Sciatic nerve (tissue), 2 donors: ENCODE measurements at regions not wholly inside any gene's neighbourhood (a gene's known extent, or its start where the extent isn't known, plus 50 kb on each side); places are given as distances from the start of the nearest gene placed in this dataset.
"Not testable (repeated sequence)": the region's sequence is repeated elsewhere in the genome, so short reads cannot be mapped to it uniquely, and the experiment has no call there.

Experiments used
- ATAC-seq: fragments of 200-7000 bp; cut with Tn5 transposase; one replicate; pipeline ENCODE4 v1.9.1; 2020; ENCODE audit warnings: mild to moderate bottlenecking, moderate library complexity
- DNase-seq: peaks from one replicate; pipeline ENCODE4 v3.0.0-alpha.2; 2020; ENCODE audit warnings: low spot score
- intact Hi-C: fragments of 100-400 bp; cut with DNase I; formaldehyde crosslinking; loops from one replicate; pipeline ENCODE4 v1.14.2; 2022
- donor health status: DM: no; HTN: no; CAD: no.
- donor health status: DM: no; HTN: no; CAD: no.

DNA sequence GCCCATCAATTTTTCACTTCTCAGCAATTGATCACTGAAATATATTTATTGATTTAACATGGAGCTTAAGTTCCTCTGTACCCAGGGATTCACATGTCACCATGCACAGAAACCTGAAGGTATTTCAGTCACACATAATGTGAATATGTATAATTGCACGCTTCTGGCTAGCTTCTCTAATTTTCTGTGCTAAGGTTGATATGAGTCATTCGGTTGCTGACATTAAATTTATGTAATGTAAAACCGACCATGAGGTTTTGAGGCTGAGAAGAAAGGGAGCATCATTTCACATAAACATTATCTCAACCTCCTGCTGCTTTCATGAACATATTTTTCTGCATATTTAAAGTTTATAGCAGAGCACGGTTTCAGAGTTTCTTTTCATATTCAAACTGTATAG is 381.0 kb upstream of the TPK1 start:
- ATAC-seq: no peak
- intact Hi-C loops: no loop called here
- DNase-seq: no peak

DNA sequence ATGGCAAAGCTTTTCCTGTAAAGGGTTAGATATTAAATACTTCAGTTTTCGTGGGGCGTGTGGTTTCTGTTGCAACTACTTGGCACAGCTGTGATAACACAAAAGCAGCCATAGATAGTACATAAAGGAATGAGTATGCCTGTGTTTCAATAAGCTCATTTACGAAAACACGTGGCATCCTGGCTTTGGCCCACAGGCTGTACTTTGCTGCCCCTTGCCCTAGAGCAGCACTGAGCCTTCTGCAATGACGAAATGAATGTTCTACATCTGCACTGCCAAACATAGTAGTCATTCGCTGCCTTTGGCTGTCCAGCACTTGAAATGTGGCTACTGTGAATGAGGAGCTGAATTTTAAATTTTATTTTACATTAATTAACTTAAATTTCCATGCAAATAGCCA is 376.2 kb upstream of the TPK1 start:
- DNase-seq: no peak
- no peak for ATAC-seq
- intact Hi-C loops: no loop called here

DNA sequence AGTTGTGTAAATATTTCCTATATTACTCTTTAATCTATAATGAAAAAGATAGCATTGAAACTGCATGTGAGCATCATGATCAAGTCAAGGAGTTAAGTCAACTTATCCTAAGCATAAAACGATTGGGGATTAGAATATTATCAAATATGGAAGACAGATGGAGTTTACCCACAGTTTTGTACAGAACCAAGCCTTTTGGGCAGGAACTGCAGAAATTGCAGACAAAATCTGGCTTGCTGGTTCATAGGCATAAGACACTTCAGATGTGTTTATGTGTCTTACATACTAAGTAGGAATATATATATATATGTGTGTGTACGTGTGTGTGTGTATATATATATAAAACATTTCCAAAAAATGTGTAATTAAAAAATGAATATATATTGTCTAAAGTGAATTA is 375.4 kb upstream of the TPK1 start:
- ATAC-seq (no peak), DNase-seq (no peak)
- intact Hi-C loops: no loop called here

DNA sequence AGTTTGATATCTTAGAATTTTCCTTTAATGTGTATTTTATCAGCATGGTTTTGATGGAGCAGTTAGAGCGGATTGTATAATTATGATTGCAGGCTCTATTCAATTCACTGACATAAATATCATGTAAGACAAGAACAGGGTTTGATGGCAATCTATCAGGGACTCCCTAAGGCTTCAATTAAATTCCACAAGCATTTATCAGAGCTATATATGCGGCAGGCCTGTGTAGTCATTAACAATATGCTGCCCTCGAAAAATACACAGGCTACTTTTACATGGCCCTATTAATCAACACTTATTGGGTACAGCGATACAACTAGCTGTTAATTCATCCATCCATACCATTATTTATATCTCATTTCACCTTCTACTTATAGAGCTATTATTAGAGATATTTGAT is 358.1 kb upstream of the TPK1 start:
- ATAC-seq (no peak), DNase-seq (no peak)
- intact Hi-C loops: no loop called here

DNA sequence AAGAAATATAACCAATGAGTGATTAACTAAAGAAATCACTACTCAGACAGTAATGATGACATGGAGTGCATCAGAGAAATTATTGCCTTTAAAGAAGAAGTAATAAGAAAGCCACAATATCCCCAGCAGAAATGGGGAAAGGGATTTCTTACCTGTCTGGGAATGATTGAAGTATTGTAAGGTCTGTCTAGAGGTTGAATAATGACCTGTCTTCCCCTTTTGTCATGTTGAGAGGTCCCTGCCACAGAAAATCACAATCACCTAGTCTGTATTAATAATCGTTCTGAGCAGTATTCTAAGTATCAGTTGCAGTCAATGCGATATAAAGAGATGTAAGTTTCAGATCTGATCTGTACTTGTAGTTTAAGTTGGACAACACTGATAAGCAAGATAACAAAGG is 349.1 kb upstream of the TPK1 start:
- intact Hi-C loops: no loop called here
- no peak for ATAC-seq
- no peak for DNase-seq

DNA sequence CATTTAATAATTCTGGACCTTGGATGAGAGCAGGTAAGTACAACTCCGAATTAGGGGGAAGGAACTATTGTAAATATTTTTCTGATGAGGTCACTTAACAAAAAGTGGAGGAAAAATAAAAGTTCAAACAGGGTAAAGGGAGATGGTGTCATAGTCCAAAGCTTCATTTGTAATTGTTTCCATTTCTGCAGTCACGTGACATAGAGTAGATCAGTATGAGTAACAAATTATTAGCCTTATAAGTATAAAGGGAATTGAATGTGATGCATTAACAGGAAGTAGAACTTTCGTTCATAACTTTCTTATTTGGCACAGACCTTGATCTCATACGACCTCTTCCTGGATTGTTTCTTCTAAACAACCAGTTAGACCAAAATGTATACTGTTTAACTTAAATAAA is 347.2 kb upstream of the TPK1 start:
- no peak for DNase-seq
- intact Hi-C loops: no loop called here
- no peak for ATAC-seq

DNA sequence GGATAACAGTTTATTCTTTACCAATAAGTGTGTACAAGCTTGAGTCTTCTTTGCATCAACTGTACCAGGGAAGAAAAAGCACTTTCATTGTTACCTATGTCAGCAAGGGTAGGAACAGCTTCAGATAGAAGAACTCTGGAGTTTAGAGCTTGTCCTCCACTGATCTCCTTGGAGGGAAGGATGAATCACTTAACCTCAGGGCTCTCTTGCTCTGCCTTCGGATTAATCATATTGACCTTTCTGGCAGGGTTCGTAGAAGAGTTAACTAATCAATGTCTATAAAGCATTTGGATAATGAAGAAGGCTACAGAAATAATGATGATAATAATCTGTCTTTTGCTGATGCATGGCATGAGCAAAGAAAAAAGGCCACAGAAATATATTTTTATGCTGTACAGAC is 339.5 kb upstream of the TPK1 start:
- no peak for ATAC-seq
- intact Hi-C loops: no loop called here
- no peak for DNase-seq

DNA sequence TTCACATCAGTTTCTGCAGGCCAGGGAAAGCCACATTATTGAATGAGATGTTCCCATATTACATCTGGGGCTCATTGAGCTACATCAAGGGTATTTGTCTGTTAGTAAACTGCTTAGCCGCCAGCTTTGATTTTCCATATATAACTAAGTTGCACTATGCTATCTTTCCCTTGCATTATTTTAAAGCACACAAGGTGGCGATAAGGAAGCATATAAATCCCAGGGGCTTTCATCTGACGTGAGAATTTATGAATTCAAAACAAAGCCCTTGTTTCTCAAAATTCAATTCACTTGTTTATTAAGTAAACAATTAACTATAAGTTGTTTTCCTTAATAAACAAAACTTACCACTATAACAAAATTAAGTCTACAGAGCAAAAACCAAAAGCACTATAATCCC is 334.1 kb upstream of the TPK1 start:
- no peak for ATAC-seq
- no peak for DNase-seq
- intact Hi-C loops: no loop called here

DNA sequence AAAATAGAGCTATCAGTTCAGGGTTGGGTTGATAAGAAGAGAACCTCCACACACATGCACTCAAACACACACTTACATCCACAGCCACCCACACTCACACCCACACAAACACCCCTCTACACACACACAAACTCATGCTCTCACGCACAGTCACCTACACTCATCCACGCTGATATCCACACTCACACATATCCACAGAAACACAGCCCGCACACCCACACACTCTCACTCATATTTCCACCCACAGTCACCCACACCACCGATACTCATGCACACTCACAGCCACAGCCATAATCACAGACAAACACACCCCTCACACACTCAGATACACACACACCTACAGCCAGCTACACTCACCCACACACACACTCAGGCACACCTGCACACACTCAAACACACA is 333.0 kb upstream of the TPK1 start:
- intact Hi-C loops: no loop called here
- no peak for ATAC-seq
- DNase-seq: no peak

DNA sequence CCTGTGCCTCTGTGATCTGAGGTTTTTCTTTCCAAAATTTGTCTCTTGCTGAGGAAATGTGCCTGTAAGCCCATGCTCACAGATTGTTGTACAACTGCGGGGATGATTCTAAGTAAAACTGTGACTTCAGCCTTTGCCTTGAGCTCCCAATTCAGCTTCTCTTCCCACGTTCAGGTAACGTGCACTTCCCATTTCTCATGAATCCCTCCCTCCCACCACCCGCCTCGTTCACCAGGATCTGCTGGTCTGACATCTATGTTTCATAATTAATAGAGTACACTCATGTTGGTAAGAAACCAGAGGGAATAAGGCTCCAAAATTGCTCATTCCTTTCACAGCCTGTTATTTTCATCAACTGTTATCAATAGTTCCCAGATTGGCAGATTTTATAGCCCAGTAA is 332.6 kb upstream of the TPK1 start:
- no peak for ATAC-seq
- no peak for DNase-seq
- intact Hi-C loops: no loop called here

DNA sequence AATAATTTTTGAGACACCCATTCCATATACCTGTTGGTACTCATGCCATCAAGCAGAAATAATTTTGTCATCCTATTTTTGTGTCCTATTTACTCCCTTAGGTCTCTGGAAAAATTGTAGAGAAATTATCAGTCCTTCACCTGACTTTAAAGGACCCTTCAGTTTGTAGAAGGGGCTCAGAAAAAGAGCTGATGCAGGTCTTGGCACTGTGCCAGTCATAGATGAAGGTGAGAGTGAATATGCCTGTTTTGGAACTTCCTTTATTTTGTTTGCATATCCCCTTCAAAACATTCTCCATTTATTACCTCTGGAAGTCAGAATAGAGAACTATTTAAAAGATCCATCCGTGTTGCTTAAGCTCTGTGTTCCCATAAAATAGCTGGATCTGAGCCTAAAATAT is 321.0 kb upstream of the TPK1 start:
- DNase-seq (no peak), ATAC-seq (no peak)
- intact Hi-C loops: no loop called here

DNA sequence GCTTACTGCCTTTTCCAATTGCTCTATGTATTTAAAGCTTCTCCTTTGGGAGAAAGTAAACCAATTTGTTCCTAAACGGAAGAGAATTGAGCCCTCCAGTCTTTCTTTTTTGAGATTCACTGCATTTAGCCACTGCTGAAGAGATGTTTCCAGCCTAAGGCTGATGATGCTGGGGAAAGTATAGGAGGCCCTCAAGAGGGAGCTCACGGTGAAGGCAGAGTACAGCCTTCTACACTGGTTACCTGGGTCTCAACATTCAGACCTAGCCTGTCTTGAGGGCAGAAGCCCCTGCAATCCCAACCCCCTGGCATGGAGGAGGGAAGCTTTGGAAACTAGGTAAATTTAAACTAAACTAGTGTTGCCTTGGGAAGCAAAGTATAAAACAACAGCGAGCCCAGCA is 316.7 kb upstream of the TPK1 start:
- intact Hi-C loops: no loop called here
- no peak for DNase-seq
- ATAC-seq: no peak

DNA sequence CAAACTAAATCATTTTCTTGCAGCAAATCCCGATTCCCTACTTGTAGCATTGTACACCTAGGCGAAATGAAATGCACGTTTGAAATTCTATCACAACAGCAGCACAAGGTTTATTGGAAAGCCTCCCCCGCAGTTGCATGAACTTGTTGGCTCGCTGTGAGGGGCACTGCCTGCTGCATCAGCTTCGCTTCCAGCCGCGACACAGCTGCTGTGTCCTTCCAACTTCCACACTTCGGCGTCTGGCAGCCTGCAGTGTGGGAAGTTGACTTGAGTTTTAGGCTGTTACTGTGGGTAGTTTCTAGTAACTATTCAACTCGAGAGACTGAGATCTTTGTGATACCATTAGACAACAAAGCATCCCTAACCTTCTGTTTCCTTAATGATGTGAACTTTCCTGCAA is 315.8 kb upstream of the TPK1 start:
- DNase-seq: no peak
- ATAC-seq: no peak
- intact Hi-C loops: no loop called here

DNA sequence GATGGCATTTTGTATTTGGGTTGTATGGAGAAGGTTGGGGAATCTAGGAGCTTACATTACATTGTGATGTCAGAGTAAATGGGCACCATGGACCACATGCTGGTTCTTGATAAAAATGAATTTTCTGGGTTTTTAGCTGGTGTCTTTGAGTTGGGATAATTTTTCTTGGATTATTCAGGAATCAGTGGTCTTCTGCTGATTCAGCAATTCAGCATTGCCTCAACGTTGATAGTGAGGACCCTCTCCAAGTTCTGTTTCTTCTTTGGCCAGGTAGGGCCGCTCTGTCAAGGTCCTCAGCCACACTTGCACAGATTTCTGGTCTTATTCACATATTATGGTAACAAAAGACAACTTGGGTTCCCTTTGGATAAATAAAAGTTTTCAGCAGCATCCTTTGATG is 312.0 kb upstream of the TPK1 start:
- intact Hi-C loops: no loop called here
- DNase-seq (no peak), ATAC-seq (no peak)

DNA sequence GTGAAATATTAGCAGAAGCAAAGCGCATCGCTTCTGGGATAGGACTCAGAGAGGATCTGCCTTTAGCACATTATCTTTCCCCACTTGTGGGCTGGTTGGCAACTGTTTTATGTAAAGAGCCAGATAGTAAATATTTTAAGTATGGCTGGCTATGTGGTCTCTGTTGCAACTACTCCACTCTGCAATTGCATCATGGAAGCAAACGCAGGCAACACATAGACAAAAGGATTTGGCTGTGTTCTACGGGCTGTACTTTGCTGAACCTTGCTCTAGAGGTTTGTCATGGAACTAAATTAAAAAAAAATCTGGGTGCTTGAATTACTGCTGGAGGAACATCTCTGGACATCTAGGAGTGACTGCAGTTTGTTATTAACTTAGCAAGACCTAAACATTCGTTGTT is 307.8 kb upstream of the TPK1 start:
- ATAC-seq: no peak

DNA sequence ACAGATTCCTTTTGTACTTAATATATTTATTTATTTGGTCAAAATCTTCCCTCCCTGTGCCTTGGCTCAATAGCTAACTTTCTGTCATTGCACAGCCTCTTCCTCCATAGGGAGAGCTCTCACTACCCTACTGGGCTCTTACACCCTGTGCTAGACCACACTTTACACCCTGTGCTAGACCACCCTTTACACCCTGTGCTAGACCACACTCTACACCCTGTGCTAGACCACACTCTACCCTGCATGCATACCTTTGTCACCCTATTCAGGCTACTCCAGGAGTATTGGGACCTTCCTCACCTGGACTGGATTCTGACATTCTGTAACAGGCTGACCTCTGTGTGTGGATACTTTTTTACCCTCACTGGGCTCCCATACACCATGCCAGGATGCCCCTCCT is 298.5 kb upstream of the TPK1 start:
- no peak for DNase-seq
- intact Hi-C loops: no loop called here
- ATAC-seq: peak; percentile 15

More for the DNA sequence above, 307.8 kb upstream of the TPK1 start:
- intact Hi-C loops: no loop called here
- no peak for DNase-seq

DNA sequence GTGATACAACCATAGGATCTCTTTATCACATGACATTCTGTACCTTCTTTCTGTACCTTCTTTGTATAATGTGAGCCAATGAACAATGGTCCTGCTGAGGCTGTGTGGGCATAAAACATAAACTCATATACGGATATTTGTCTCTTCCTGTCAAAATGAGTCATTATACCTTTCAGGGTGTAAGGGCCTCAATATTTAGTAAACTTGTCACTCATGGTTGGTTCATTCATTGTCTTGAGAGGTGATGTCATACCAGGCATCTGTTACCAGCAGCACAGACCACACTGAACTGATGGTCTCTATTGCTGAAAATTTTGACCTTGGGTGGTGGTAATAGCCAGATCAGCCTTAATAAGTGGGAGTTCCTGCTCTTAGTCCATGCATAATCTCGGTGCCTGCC is 287.6 kb upstream of the TPK1 start:
- intact Hi-C loops: no loop called here
- DNase-seq (no peak), ATAC-seq (no peak)

DNA sequence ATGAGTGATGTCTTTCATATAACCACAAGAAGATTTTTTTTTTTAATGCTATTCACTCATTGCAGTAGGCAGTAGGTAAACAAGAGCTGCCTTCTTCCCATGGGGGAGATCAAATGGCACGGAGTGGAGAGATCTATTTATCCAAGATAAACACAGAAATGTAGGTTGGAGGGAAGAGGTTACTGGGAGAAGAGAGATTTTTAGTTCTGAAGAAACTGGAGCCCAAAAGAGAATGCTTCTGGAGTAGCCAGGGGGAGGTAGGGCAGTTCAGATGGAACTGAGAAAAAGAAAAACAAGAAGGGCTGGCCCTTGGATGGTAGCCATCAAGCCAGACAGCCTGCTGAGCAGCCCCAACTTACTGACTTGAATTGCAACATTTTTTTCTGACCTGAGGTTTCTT is 270.1 kb upstream of the TPK1 start:
- DNase-seq: peak; percentile 63
- intact Hi-C loops: no loop called here
- ATAC-seq: peak; percentile 96

DNA sequence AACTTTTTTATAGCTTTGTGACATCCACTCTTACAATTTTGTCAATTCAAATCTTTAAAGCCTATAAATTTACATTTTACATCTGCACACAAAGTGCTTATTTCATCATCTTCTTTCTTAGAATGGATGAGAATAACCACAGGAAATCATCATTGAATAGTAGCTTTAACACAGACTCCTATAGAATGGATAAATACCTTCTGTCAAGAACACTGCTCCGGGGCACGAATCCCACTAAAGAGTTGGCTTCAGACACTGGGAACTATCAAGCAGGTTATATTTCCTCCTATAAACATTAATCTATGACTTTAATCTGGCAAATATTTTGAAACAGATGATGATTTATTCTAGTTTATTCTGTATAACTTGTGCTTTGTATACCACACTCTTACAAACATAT is 269.7 kb upstream of the TPK1 start:
- no peak for DNase-seq
- intact Hi-C loops: no loop called here
- ATAC-seq: no peak

DNA sequence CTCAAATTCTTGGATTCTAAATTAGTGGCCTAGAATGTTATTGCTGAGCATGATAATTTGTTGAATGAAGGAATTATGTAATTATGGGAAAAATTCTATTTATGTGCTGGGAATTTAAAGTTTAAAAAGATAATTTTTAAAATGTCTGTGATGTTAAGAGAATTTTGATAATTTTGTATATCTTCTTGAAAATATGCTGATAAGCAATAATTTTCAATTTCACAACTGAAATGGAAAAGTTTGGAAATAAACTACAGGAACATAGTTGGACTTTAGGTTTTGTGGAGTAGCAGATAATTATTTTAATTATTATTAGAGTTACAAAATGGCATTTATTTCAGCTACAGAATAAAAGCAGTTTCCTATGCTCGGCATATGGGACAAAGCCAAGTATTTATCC is 268.5 kb upstream of the TPK1 start:
- no peak for ATAC-seq
- intact Hi-C loops: no loop called here
- DNase-seq: no peak

DNA sequence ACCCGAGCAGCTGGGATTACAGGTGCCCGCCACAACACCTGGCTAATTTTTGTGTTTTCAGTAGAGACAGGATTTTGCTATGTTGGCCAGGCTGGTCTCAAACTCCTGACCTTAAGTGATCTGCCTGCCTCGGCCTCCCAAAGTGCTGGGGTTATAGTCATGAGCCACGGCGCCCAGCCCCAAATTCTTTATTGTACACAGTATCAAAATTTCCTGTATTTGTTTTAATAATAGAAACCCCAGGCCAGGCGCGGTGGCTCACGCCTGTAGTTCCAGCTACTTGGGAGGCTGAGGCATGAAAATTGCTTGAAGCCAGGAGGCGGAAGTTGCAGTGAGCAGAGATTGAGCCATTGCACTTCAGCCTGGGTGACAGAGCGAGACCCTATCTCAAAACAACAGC is 266.3 kb upstream of the TPK1 start:
- DNase-seq, intact Hi-C loops, ATAC-seq: not testable (repeated sequence)

DNA sequence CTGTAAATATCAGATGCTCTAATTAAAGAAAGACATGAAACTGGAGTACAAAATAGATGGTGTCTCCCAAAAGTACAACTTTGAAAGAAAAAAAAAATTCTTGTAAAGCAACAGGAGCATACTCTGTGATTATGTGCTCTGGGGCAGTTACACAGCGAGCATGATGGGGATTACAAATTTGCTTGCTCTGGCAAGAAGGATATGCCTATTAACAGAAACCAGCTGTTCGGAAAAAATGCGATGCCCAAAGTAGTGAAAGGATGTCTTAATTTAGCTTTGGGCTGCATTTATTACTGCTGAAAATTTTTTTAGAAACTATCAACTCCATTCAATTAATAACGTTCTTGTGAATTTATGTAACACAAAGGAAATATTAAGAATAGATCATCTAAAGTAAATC is 256.9 kb upstream of the TPK1 start:
- ATAC-seq: no peak
- intact Hi-C loops: no loop called here
- DNase-seq: no peak
